HCT116 (cell line): ENCODE measurements at regions not wholly inside any gene's neighbourhood (a gene's known extent, or its start where the extent isn't known, plus 50 kb on each side); places are given as distances from the start of the nearest gene placed in this dataset.

ENCODE experiments used
- ATAC-seq: fragments of 200-7000 bp; cut with Tn5 transposase; 2 replicates; pipeline ENCODE4 v1.9.1; 2020; ENCODE audit warnings: mild to moderate bottlenecking, moderate library complexity
- BruUV-seq: library from RNA; stranded (reverse); fragments of 400-500 nt; replicated peaks from 2 replicates; lab custom pipeline; 2021; lab: Mats Ljungman, UMichigan
- CTCF ChIA-PET: fragments of 300-600 bp; sonication (Branson Sonifier 250); formaldehyde crosslinking; loops from one replicate; lab custom pipeline; 2021; ENCODE audit warnings: antibody characterized with exemption; lab: Charles Lee
- POLR2A ChIA-PET: fragments of 300-600, 350-600 bp; sonication (Branson Sonifier 250); formaldehyde crosslinking; loops from one replicate; lab custom pipeline; 2021; ENCODE audit warnings: antibody characterized with exemption; lab: Charles Lee
- RAD21 ChIA-PET, 2 experiments: fragments of 300-600 bp; sonication (Branson Sonifier 250); formaldehyde crosslinking; loops; one replicate each; lab custom pipeline; 2023; ENCODE audit warnings: low total read pairs in 2 of 2; ENCODE audit not compliant: uncharacterized antibody in 2 of 2, unreplicated experiment in 2 of 2, low non-redundant PET in 1 of 2; lab: Charles Lee
- DNase-seq: peaks from one replicate; pipeline ENCODE4 v3.0.0-alpha.2; 2010; ENCODE audit warnings: low read depth, low spot score
- H2AFZ ChIP-seq: fragments of 200-600 bp; shearing (Covaris generic), sonication (generic); 2 replicates; pipeline ENCODE4 v1.6.1; 2017; ENCODE audit warnings: low read depth, mixed run types, mixed read lengths, antibody characterized with exemption, low read length; ENCODE audit not compliant: poor library complexity, severe bottlenecking
- H3K27ac ChIP-seq: 2 replicates; pipeline ENCODE4 v1.5.1; 2012; ENCODE audit warnings: low read depth, low read length
- H3K27me3 ChIP-seq: fragments of 200-600 bp; sonication (generic); 2 replicates; pipeline ENCODE4 v1.6.1; 2016; ENCODE audit warnings: mixed run types, low read length, mixed read lengths; ENCODE audit not compliant: insufficient read depth
- H3K36me3 ChIP-seq, 2 experiments: fragments of 200-500 bp in 1 of 2; fragments of 200-600 bp in 1 of 2; sonication (Bioruptor generic) in 1 of 2; sonication (generic) in 1 of 2; 2 replicates each; pipeline versions ENCODE4 v1.5.1 to v1.6.1; 2014 to 2016; ENCODE audit warnings: low read length in 2 of 2, inconsistent platforms in 1 of 2, mixed read lengths in 1 of 2, mixed run types in 1 of 2; ENCODE audit not compliant: insufficient read depth in 2 of 2, control insufficient read depth in 1 of 2
- H3K4me1 ChIP-seq, 2 experiments: fragments of 200-600 bp in 1 of 2; sonication (generic) in 1 of 2; 2 replicates each; pipeline versions ENCODE4 v1.5.1 to v1.6.1; 2012 to 2017; ENCODE audit warnings: low read length in 2 of 2, inconsistent platforms in 1 of 2, mild to moderate bottlenecking in 1 of 2, mixed read lengths in 1 of 2, mixed run types in 1 of 2, moderate library complexity in 1 of 2; ENCODE audit not compliant: insufficient read depth in 2 of 2, control insufficient read depth in 1 of 2
- H3K4me2 ChIP-seq: fragments of 200-600 bp; sonication (generic); 2 replicates; pipeline ENCODE4 v1.6.1; 2017; ENCODE audit warnings: mixed run types, low read length, mixed read lengths
- H3K4me3 ChIP-seq, 2 experiments: fragments of 200-600 bp in 1 of 2; sonication (generic) in 1 of 2; replicated peaks in 1 of 2; 2 replicates each; pipeline ENCODE4 v1.5.1; 2011 to 2016; ENCODE audit warnings: low read length in 2 of 2, control low read depth in 1 of 2, low read depth in 1 of 2, mild to moderate bottlenecking in 1 of 2, mixed read lengths in 1 of 2, mixed run types in 1 of 2
- H3K79me2 ChIP-seq: fragments of 200-600 bp; sonication (generic); 2 replicates; pipeline ENCODE4 v1.6.1; 2017; ENCODE audit warnings: mild to moderate bottlenecking, mixed run types, low read length, moderate library complexity, mixed read lengths; ENCODE audit not compliant: insufficient read depth
- H3K9ac ChIP-seq: fragments of 200-600 bp; sonication (generic); 2 replicates; pipeline ENCODE4 v1.6.1; 2016; ENCODE audit warnings: low read length, mixed read lengths
- H3K9me2 ChIP-seq: fragments of 200-600 bp; sonication (generic), shearing (Covaris generic); 2 replicates; pipeline ENCODE4 v1.6.1; 2017; ENCODE audit warnings: mixed run types, mild to moderate bottlenecking, moderate library complexity; ENCODE audit not compliant: insufficient read depth
- H3K9me3 ChIP-seq, 2 experiments: fragments of 200-500 bp in 1 of 2; fragments of 200-600 bp in 1 of 2; sonication (Bioruptor generic) in 1 of 2; sonication (generic) in 1 of 2; 2 replicates each; pipeline ENCODE4 v1.6.1; 2014 to 2017; ENCODE audit warnings: low read length in 2 of 2, mixed read lengths in 2 of 2, inconsistent platforms in 1 of 2, low read depth in 1 of 2, mild to moderate bottlenecking in 1 of 2, mixed run types in 1 of 2, moderate library complexity in 1 of 2; ENCODE audit not compliant: control insufficient read depth in 1 of 2, insufficient read depth in 1 of 2
- H4K20me1 ChIP-seq: fragments of 200-600 bp; sonication (generic), shearing (Covaris generic); 2 replicates; pipeline ENCODE4 v1.6.1; 2017; ENCODE audit warnings: mixed run types, mild to moderate bottlenecking, moderate library complexity; ENCODE audit not compliant: insufficient read depth
- CBX3 ChIP-seq: IDR thresholded peaks from 2 replicates; pipeline ENCODE4 v1.6.1; 2012; ENCODE audit warnings: low read depth
- EGR1 ChIP-seq: IDR thresholded peaks from 2 replicates; pipeline ENCODE4 v1.6.1; 2012; ENCODE audit warnings: low read depth
- ELF1 ChIP-seq: IDR thresholded peaks from 2 replicates; pipeline ENCODE4 v1.6.1; 2012; ENCODE audit warnings: low read depth, borderline replicate concordance
- EZH2 ChIP-seq: fragments of 200-600 bp; sonication (generic); IDR thresholded peaks from 2 replicates; pipeline ENCODE4 v1.6.1; 2017; ENCODE audit warnings: antibody characterized with exemption, mixed run types
- EZH2phosphoT487 ChIP-seq: fragments of 200-600 bp; IDR thresholded peaks from 2 replicates; pipeline ENCODE4 v1.6.1; 2018; ENCODE audit warnings: antibody characterized with exemption, borderline replicate concordance
- FOSL1 ChIP-seq: IDR thresholded peaks from 2 replicates; pipeline ENCODE4 v1.6.1; 2012; ENCODE audit warnings: low read depth
- JUND ChIP-seq: IDR thresholded peaks from 2 replicates; pipeline ENCODE4 v1.6.1; 2012
- POLR2A ChIP-seq: IDR thresholded peaks from 2 replicates; pipeline ENCODE4 v1.7.0; 2011; ENCODE audit warnings: borderline replicate concordance; ENCODE audit not compliant: insufficient read depth, insufficient read length; ENCODE audit errors: extremely low read depth
- POLR2AphosphoS5 ChIP-seq: IDR thresholded peaks from 2 replicates; pipeline ENCODE4 v1.6.1; 2011; ENCODE audit warnings: mild to moderate bottlenecking, low read depth, low read length, moderate library complexity
- RAD21 ChIP-seq: IDR thresholded peaks from 2 replicates; pipeline ENCODE4 v1.6.1; 2012; ENCODE audit warnings: low read depth, mild to moderate bottlenecking
- SIN3A ChIP-seq: IDR thresholded peaks from 2 replicates; pipeline ENCODE4 v1.6.1; 2012; ENCODE audit warnings: low read depth
- SP1 ChIP-seq: IDR thresholded peaks from 2 replicates; pipeline ENCODE4 v1.6.1; 2012; ENCODE audit warnings: low read depth
- SRF ChIP-seq: IDR thresholded peaks from 2 replicates; pipeline ENCODE4 v1.6.1; 2012; ENCODE audit warnings: low read depth
- TCF7L2 ChIP-seq: IDR thresholded peaks from 2 replicates; pipeline ENCODE4 v1.7.0; 2011; ENCODE audit warnings: borderline replicate concordance, inconsistent platforms; ENCODE audit not compliant: insufficient read depth, insufficient read length; ENCODE audit errors: extremely low read depth
- YY1 ChIP-seq: IDR thresholded peaks from 2 replicates; pipeline ENCODE4 v1.6.1; 2011; ENCODE audit warnings: low read length, low read depth, moderate library complexity, mild to moderate bottlenecking; ENCODE audit not compliant: insufficient replicate concordance; ENCODE audit errors: extremely low read depth
- ZBTB33 ChIP-seq: IDR thresholded peaks from 2 replicates; pipeline ENCODE4 v1.6.1; 2011; ENCODE audit warnings: mild to moderate bottlenecking, low read length, moderate library complexity; ENCODE audit not compliant: insufficient replicate concordance; ENCODE audit errors: extremely low read depth
- ZNF274 ChIP-seq: fragments of 200-500 bp; sonication (Bioruptor generic); IDR thresholded peaks from 2 replicates; pipeline ENCODE4 v1.6.1; 2014; ENCODE audit warnings: mild to moderate bottlenecking, low read depth, low read length, inconsistent platforms
- intact Hi-C: fragments of 100-400 bp; cut with micrococcal nuclease; formaldehyde crosslinking; loops from 2 replicates; pipeline ENCODE4 v1.10.0; 2022
- TF ChIP-seq, protein P1 (sequence below): IDR thresholded peaks from 2 replicates; pipeline ENCODE4 v1.6.1; 2012
- TF ChIP-seq, protein P2 (sequence below): IDR thresholded peaks from 2 replicates; pipeline ENCODE4 v1.6.1; 2012

GRCh38 chr2:126175222-126175621 lies 480.7 kb upstream of the GYPC start:
- TF ChIP-seq EGR1 (no peak), SP1 (no peak), JUND (no peak), POLR2AphosphoS5 (no peak), YY1 (no peak), EZH2 (no peak), SIN3A (no peak), ZBTB33 (no peak), ELF1 (no peak), SRF (no peak), POLR2A (no peak), RAD21 (no peak), FOSL1 (no peak), CBX3 (no peak), TCF7L2 (no peak), EZH2phosphoT487 (no peak), ZNF274 (no peak)
- TF ChIP-seq, protein P1, sequence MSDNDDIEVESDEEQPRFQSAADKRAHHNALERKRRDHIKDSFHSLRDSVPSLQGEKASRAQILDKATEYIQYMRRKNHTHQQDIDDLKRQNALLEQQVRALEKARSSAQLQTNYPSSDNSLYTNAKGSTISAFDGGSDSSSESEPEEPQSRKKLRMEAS, result no peak
- TF ChIP-seq, protein P2, sequence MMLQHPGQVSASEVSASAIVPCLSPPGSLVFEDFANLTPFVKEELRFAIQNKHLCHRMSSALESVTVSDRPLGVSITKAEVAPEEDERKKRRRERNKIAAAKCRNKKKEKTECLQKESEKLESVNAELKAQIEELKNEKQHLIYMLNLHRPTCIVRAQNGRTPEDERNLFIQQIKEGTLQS, result no peak
- Histone ChIP-seq H2AFZ (no peak overlapping the region), H3K9me3 (peaks cover 0 to 21% of the 10 kb centered on the region in 2 experiments; a peak in 2 of 4 replicates), H3K9me2 (no peaks in the 10 kb centered on the region), H3K79me2 (no peaks in the 10 kb centered on the region), H3K9ac (no peak overlapping the region), H3K4me1 (no peaks in the 10 kb centered on the region), H3K27me3 (no peaks in the 10 kb centered on the region), H3K4me2 (no peak overlapping the region), H3K36me3 (no peaks in the 10 kb centered on the region), H3K27ac (no peak overlapping the region), H3K4me3 (no peak overlapping the region), H4K20me1 (no peaks in the 10 kb centered on the region)
- ChIA-PET RAD21 (no interaction called here), POLR2A (no interaction called here), CTCF (no interaction called here)
- intact Hi-C loops, result no loop called here
- no peak for ATAC-seq
- no TSS peak for BruUV-seq
- no peak for DNase-seq
